Esophagus (tissue), 2 donors: ENCODE measurements at regions not wholly inside any gene's neighbourhood (a gene's known extent, or its start where the extent isn't known, plus 50 kb on each side); places are given as distances from the start of the nearest gene placed in this dataset.

ENCODE experiments used
- H3K27ac ChIP-seq, 2 donors: one replicate each; pipeline ENCODE4 v1.5.1; 2013; ENCODE audit warnings: low read depth in 2 of 2, mild to moderate bottlenecking in 2 of 2, inconsistent platforms in 1 of 2, low read length in 1 of 2, moderate library complexity in 1 of 2
- H3K27me3 ChIP-seq, 2 donors: one replicate each; pipeline ENCODE4 v1.6.1; 2013; ENCODE audit warnings: low read length in 2 of 2, control low read depth in 1 of 2, mild to moderate bottlenecking in 1 of 2; ENCODE audit not compliant: insufficient read depth in 2 of 2, control insufficient read depth in 1 of 2
- H3K36me3 ChIP-seq, 2 donors: one replicate each; pipeline ENCODE4 v1.6.1; 2013; ENCODE audit warnings: low read length in 1 of 2; ENCODE audit not compliant: control insufficient read depth in 2 of 2, insufficient read depth in 2 of 2
- H3K4me1 ChIP-seq, 2 donors: one replicate each; pipeline ENCODE4 v1.6.1; 2013; ENCODE audit warnings: low read length in 1 of 2; ENCODE audit not compliant: control insufficient read depth in 2 of 2, insufficient read depth in 2 of 2
- H3K4me3 ChIP-seq, 2 donors: one replicate each; pipeline ENCODE4 v1.5.1; 2013; ENCODE audit warnings: low read length in 2 of 2, mild to moderate bottlenecking in 2 of 2, low read depth in 1 of 2, moderate library complexity in 1 of 2
- H3K9me3 ChIP-seq, 2 donors: one replicate each; pipeline ENCODE4 v1.6.1; 2013; ENCODE audit warnings: mild to moderate bottlenecking in 2 of 2, low read depth in 1 of 2, low read length in 1 of 2, moderate library complexity in 1 of 2; ENCODE audit not compliant: control insufficient read depth in 2 of 2, insufficient read depth in 1 of 2
- WGBS, 2 donors: extraction: QIAGEN DNeasy Blood & Tissue Kit; methylation state at CpG; one replicate each; pipeline ENCODE4 v1.1.7; 2013; 5-methylcytosine and 5-hydroxymethylcytosine counted together
- donor health status: healthy with polysubstance abuse.
- donor health status: Bipolar disorder and iron deficiency.

DNA sequence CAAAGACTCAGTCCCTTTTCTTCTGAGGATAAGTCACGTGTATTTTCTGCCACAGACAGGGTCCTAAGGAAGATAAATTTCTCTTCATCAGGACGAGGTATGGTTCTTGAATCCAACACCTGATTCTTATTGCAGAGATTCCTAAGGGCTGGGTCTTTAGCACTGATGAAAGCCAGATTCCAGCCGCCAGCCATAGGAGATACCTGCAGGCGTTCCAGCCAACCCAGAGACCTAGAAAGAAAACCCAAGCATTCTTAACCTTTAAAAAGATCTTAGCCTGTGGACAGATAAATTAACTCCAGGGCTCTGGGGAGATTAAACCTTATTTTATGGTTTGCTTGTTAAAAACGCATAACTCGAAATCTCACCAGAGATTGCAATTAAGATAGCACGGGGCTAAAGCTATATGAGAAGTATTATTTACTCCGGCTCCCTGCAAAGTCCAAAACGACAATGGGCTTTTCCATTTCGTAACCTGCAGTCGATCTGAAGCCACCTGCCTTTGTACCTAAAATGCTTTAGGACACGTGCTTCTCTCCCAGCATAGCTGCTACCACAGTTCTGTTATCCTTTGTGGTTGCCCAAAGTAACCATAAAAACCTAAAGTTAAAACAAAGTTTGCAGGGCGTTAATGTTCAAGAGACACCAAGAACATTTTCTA, 104.5 kb downstream of the NXPE2 start:
- no peak overlapping the region for H3K4me3 ChIP-seq
- H3K27me3 ChIP-seq = no peaks in the 10 kb centered on the region
- H3K4me1 ChIP-seq = no peaks in the 10 kb centered on the region
- WGBS, 2 donors = 77 to 81% methylated on average over 13 of the region's 13 CpGs
- no peaks in the 10 kb centered on the region for H3K36me3 ChIP-seq
- H3K9me3 ChIP-seq = no peaks in the 10 kb centered on the region
- no peak overlapping the region for H3K27ac ChIP-seq

DNA sequence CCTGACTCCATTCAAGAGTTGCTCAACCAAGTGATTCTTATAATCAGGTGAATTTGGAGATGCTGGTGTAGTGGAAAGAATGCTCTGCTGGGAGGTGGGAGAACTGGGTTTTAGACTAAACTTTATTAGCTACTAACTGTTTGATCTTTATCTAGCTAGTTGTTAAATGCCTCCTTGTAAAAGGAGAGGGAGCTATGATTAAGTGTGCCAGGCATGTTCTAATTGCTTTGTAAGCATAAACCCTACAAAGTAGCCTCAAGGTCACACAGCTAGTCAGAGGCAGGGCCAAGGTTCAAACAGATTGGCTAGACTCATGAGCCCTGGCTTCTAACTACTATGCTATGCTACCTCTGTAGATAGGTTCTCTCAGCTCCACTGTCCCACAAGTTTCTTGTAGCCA, 105.5 kb downstream of the NXPE2 start:
- H3K9me3 ChIP-seq = no peaks in the 10 kb centered on the region
- H3K4me1 ChIP-seq = no peaks in the 10 kb centered on the region
- H3K27me3 ChIP-seq = no peaks in the 10 kb centered on the region
- no peaks in the 10 kb centered on the region for H3K36me3 ChIP-seq
- no peak overlapping the region for H3K4me3 ChIP-seq
- no peak overlapping the region for H3K27ac ChIP-seq

DNA sequence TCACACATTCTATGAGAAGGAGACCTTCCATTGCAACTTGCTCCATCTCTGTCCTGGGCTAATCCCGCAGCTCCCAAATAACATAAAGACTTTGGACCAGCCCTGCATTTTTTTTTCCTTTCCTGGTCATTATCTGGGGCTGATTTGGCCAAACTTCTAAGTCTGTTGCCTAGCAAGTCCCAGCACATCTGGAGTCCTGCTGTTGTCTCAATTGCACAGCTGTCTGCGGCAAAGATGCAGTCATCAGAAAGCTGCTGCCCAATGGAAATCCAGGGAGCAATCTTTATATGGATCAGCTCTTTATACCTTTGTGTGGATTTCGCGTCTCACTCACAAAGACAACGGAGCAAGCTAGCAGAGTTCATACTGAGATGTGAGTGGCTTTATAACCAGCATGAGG, 105.9 kb downstream of the NXPE2 start:
- Histone ChIP-seq H3K4me1 (no peaks in the 10 kb centered on the region), H3K27me3 (no peaks in the 10 kb centered on the region), H3K4me3 (no peak overlapping the region), H3K9me3 (no peaks in the 10 kb centered on the region), H3K36me3 (no peaks in the 10 kb centered on the region), H3K27ac (no peak overlapping the region)
- 73 to 76% methylated on average over 5 of the region's 5 CpGs for WGBS, 2 donors

DNA sequence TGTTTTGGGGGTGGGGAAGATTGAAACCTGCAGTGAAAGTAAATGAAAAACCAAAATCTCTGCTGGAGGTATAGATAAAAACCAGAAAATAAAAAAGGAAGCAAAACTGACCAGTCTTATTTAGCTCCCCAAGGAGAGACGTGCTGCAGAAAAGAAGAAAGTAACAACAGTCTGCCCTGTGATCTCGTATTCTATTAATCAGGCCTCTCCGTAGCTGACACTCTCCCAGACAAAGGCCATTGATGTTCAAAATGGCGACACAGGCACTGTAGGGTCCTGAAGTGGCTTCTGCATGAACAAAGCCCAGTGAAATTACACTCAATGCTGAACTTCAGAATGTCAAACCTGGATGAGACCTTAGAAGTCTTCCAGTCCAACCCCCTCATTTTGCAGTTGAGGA, 106.6 kb downstream of the NXPE2 start:
- Histone ChIP-seq H3K36me3 (no peaks in the 10 kb centered on the region), H3K27ac (no peak overlapping the region), H3K4me3 (no peak overlapping the region), H3K27me3 (no peaks in the 10 kb centered on the region), H3K4me1 (no peaks in the 10 kb centered on the region), H3K9me3 (no peaks in the 10 kb centered on the region)
- 82 to 86% methylated on average over 4 of the region's 4 CpGs for WGBS, 2 donors

DNA sequence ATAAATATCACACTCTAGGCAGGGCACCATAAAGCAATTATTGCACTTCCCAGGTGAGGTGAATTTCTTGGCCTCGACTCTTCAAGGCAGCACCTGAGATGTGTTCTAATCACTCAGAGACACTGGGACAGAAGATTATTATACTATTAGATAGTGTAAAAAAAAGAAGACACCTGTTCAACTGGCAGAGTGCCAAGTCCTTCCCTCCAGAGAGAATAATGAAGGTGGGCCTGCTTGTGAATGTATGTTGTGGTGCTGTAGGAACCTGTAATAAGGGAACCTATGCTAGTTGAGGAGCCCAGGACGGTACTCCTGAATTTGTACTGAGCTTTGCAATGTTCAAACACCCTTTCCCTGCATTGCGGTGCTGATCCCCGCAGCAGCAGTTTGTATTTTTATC, 107.5 kb downstream of the NXPE2 start:
- Histone ChIP-seq H3K4me1 (no peaks in the 10 kb centered on the region), H3K9me3 (no peaks in the 10 kb centered on the region), H3K36me3 (no peaks in the 10 kb centered on the region), H3K4me3 (no peak overlapping the region), H3K27me3 (no peaks in the 10 kb centered on the region), H3K27ac (no peak overlapping the region)
- 77 to 84% methylated on average over 4 of the region's 4 CpGs for WGBS, 2 donors

DNA sequence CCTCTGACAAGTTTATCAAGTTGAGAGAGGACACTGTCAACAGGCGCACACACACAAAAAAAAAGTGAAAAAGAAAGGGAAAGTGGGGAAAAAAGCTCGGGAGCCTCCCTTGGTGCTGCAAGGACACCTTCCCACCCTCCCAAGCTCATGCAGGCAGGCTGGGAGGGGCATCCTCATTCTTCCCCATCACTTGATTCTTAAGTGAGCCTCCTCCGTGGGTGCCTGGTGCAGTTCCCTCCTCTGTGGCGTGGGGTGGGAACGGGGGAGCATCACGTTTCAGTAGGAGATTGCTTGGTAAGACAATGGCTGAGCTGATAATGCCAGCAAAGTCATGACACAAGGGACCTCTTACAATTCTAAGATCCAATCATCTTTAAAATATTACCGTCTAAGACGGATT, 108.8 kb downstream of the NXPE2 start:
- Histone ChIP-seq H3K27me3 (no peaks in the 10 kb centered on the region), H3K36me3 (no peaks in the 10 kb centered on the region), H3K27ac (no peak overlapping the region), H3K4me1 (no peaks in the 10 kb centered on the region), H3K9me3 (no peaks in the 10 kb centered on the region), H3K4me3 (no peak overlapping the region)
- 50 to 58% methylated on average over 8 of the region's 8 CpGs for WGBS, 2 donors

DNA sequence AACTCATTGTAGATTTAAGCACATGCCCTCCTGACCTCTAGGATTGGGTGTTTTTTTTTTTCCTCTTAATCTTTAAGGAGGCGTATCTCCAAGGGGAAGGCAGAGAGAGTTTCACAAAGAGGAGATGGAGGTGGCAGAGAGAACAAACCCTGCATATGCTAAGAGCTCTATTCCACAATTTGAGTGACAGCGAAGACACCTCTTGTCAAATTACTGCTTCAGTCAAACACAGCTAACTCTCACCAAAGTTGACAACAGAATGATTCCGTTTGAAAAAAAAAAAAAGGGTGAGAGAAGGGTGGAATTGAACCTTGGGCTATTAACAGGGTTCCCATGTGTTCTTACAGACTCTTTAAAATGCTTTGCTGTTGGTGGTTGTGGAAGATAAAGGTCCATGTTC, 112.6 kb downstream of the NXPE2 start:
- Histone ChIP-seq H3K36me3 (no peaks in the 10 kb centered on the region), H3K27ac (no peak overlapping the region), H3K4me3 (no peak overlapping the region), H3K9me3 (no peaks in the 10 kb centered on the region), H3K4me1 (no peaks in the 10 kb centered on the region), H3K27me3 (no peaks in the 10 kb centered on the region)
- WGBS, 2 donors = 54 to 64% methylated on average over 3 of the region's 3 CpGs

DNA sequence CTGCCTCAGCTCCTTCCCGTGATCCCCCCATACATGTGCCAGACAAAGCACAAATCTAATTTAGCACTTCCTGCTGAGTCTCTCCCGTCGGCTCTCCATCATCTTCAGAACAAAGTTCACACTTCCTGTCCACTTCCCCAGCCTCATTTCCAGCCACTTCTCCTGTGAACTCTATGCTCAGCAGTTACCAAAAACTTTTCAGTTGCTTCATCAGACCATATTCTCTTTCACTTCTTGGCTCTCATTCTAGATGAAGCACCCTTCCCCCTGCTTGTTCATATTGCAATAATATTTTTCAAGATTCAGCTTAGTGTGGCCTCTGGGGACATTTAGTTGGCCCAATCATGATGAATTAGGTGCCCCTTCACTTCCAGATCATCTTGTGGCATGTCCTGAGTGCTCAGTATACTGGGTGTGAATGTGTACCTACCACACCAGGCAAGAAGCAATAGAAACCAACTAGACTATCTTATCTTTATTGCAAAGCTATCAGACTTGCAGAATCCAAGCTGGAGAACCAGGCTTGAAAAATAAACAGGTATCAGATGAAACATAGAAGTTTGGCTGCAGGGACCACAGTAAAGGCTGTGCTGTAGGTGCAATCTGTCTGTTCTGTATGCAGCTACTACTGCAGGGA, 115.8 kb downstream of the NXPE2 start:
- Histone ChIP-seq H3K4me3 (no peak overlapping the region), H3K27ac (no peak overlapping the region), H3K27me3 (no peaks in the 10 kb centered on the region), H3K4me1 (no peaks in the 10 kb centered on the region), H3K36me3 (no peaks in the 10 kb centered on the region), H3K9me3 (no peaks in the 10 kb centered on the region)
- 34 to 41% methylated on average over 3 of the region's 3 CpGs for WGBS, 2 donors

DNA sequence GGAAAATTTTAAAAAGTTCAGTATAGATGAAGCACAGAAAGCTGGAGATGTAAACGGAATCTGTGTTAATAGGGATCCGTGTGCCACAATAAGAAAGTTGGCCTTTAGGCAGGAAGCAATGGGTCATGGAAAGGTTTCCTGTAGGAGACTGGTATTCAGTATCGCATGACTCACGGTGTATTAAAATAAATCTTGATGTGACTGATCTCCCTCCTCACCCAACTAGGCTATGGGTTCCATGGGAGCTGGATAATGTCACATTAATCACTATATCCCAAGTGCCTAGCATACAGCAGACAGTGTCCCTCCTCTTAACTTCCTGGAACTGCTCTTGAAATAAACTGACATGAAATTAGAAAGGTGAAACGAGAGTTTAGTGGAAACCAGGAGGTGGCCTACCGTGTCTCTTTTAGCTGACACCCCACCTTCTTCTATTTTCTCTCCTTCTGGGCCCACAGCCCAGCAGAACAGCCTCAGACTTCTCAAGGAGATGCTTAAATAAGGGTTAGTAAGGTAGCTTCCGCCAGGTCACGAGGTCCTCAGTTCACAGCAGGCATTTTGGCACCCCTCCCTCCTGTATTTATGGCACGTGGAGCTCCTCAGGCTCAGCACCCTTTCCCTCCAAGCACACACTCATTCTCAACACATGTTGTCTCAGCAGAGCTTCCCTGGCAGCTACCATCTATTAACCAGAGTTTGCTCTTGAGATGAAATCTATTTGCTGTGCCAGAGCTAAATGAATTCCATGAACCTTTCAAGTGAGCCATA, 118.8 kb downstream of the NXPE2 start:
- 46 to 55% methylated on average over 9 of the region's 9 CpGs for WGBS, 2 donors
- H3K9me3 ChIP-seq = no peaks in the 10 kb centered on the region
- H3K4me3 ChIP-seq = no peak overlapping the region
- no peaks in the 10 kb centered on the region for H3K36me3 ChIP-seq
- no peak overlapping the region for H3K27ac ChIP-seq
- no peaks in the 10 kb centered on the region for H3K4me1 ChIP-seq
- H3K27me3 ChIP-seq = no peaks in the 10 kb centered on the region

DNA sequence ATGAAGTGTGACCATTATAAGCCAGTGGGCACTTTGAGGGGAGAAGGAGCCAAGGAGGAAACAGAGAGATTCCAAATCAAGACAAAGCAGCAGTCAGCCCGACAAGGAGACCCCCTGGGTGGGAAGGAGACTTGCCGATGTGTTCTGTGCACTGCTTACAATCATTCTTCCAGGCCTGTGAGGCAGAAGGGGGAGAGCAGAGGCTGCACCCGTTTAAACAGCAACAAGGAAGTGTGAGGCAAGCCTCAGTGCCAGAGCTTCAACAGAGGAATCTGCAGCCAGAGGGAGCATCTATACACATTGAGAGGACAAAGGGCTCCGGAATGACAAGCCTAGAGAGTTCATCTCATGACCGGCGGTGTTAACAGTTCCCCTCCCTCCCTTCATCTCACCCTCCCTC, 121.1 kb downstream of the NXPE2 start:
- no peaks in the 10 kb centered on the region for H3K9me3 ChIP-seq
- no peaks in the 10 kb centered on the region for H3K27me3 ChIP-seq
- no peak overlapping the region for H3K4me3 ChIP-seq
- 11% methylated on average over 6 of the region's 6 CpGs for WGBS, 2 donors
- H3K27ac ChIP-seq = no peak overlapping the region
- no peaks in the 10 kb centered on the region for H3K36me3 ChIP-seq
- H3K4me1 ChIP-seq = no peaks in the 10 kb centered on the region
